ENCODE measurements at regions not wholly inside any gene's neighbourhood (a gene's known extent, or its start where the extent isn't known, plus 50 kb on each side); places are given as distances from the start of the nearest gene placed in this dataset.

DNA sequence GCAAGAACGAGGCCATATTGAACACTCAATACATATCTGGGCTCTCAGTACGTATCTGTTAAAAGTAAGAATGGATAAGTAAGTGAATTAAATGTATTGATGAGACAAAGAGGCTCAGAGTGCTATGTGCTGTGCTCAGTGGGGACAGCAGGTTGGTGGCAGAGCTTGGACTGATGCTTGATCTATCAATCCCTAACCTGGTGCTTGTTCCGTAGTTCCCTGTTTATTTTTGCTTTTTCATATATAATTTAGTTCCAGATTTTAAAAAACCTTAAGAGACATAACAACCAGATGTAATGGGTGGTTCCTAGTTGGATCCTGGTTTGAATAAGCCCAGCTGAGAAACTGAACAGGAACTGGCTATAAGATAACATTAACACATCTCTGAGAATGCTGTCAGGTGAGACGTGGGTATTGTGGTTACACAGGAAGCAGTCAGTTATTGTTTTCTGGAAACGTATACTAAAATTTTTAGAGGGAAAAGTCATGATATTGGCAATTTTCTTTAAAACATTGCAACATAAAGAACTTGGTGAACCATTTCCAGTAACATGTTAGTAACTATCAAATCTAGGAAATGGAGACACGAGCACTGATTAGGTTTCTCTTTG lies 120.5 kb downstream of the FOXB1 start:
- DNase-seq (ENCODE audit: low read depth, low spot score) (no peak), ATAC-seq (no peak)
- Histone ChIP-seq H4K20me1 (ENCODE audit: insufficient read depth) (no peaks in the 10 kb centered on the region), H3K27ac (ENCODE audit: low read depth, low read length) (no peak overlapping the region), H3K9me2 (ENCODE audit: insufficient read depth) (no peaks in the 10 kb centered on the region), H3K4me1 (ENCODE audit: control insufficient read depth in 1 of 2, insufficient read depth in 2 of 2, low read length in 2 of 2) (no peaks in the 10 kb centered on the region), H3K4me3 (replicated peaks in 1 of 2; ENCODE audit: low read depth in 1 of 2, low read length in 2 of 2) (no peak overlapping the region), H3K79me2 (ENCODE audit: insufficient read depth, low read length) (no peaks in the 10 kb centered on the region), H3K4me2 (ENCODE audit: low read length) (no peak overlapping the region), H3K9ac (ENCODE audit: low read length) (no peak overlapping the region), H3K9me3 (ENCODE audit: control insufficient read depth in 1 of 2, insufficient read depth in 1 of 2, low read depth in 1 of 2, low read length in 2 of 2) (no peaks in the 10 kb centered on the region), H3K36me3 (ENCODE audit: control insufficient read depth in 1 of 2, insufficient read depth in 2 of 2, low read length in 2 of 2) (no peaks in the 10 kb centered on the region), H3K27me3 (ENCODE audit: insufficient read depth, low read length) (peaks cover 44% of the 10 kb centered on the region), H2AFZ (ENCODE audit: low read depth, low read length, poor library complexity, severe bottlenecking) (no peak overlapping the region)
- ChIA-PET RAD21 (ENCODE audit: low non-redundant PET in 1 of 2, low total read pairs in 2 of 2, uncharacterized antibody in 2 of 2, unreplicated experiment in 2 of 2) (no interaction called here), CTCF (no interaction called here), POLR2A (no interaction called here)
- TF ChIP-seq YY1 (IDR thresholded peaks at IDR 0.05; ENCODE audit: extremely low read depth, insufficient replicate concordance, low read depth, low read length) (no peak), FOSL1 (IDR thresholded peaks at IDR 0.05; ENCODE audit: low read depth) (no peak), CEBPB (IDR thresholded peaks at IDR 0.05; ENCODE audit: low read depth) (no peak), ZNF274 (IDR thresholded peaks at IDR 0.05; ENCODE audit: low read depth, low read length) (no peak), SIN3A (IDR thresholded peaks at IDR 0.05; ENCODE audit: low read depth) (no peak), EZH2 (IDR thresholded peaks at IDR 0.05) (no peak), ELF1 (IDR thresholded peaks at IDR 0.05; ENCODE audit: borderline replicate concordance, low read depth) (no peak), RAD21 (IDR thresholded peaks at IDR 0.05; ENCODE audit: low read depth) (no peak)
- TF ChIP-seq, protein P1, sequence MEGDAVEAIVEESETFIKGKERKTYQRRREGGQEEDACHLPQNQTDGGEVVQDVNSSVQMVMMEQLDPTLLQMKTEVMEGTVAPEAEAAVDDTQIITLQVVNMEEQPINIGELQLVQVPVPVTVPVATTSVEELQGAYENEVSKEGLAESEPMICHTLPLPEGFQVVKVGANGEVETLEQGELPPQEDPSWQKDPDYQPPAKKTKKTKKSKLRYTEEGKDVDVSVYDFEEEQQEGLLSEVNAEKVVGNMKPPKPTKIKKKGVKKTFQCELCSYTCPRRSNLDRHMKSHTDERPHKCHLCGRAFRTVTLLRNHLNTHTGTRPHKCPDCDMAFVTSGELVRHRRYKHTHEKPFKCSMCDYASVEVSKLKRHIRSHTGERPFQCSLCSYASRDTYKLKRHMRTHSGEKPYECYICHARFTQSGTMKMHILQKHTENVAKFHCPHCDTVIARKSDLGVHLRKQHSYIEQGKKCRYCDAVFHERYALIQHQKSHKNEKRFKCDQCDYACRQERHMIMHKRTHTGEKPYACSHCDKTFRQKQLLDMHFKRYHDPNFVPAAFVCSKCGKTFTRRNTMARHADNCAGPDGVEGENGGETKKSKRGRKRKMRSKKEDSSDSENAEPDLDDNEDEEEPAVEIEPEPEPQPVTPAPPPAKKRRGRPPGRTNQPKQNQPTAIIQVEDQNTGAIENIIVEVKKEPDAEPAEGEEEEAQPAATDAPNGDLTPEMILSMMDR (IDR thresholded peaks at IDR 0.05 in 2 of 3, conservative IDR thresholded peaks at IDR 0.05 in 1 of 3; ENCODE audit: borderline replicate concordance in 1 of 3, insufficient read depth in 1 of 3, low read depth in 2 of 3, low read length in 2 of 3) = no peak
- TF ChIP-seq, protein P2, sequence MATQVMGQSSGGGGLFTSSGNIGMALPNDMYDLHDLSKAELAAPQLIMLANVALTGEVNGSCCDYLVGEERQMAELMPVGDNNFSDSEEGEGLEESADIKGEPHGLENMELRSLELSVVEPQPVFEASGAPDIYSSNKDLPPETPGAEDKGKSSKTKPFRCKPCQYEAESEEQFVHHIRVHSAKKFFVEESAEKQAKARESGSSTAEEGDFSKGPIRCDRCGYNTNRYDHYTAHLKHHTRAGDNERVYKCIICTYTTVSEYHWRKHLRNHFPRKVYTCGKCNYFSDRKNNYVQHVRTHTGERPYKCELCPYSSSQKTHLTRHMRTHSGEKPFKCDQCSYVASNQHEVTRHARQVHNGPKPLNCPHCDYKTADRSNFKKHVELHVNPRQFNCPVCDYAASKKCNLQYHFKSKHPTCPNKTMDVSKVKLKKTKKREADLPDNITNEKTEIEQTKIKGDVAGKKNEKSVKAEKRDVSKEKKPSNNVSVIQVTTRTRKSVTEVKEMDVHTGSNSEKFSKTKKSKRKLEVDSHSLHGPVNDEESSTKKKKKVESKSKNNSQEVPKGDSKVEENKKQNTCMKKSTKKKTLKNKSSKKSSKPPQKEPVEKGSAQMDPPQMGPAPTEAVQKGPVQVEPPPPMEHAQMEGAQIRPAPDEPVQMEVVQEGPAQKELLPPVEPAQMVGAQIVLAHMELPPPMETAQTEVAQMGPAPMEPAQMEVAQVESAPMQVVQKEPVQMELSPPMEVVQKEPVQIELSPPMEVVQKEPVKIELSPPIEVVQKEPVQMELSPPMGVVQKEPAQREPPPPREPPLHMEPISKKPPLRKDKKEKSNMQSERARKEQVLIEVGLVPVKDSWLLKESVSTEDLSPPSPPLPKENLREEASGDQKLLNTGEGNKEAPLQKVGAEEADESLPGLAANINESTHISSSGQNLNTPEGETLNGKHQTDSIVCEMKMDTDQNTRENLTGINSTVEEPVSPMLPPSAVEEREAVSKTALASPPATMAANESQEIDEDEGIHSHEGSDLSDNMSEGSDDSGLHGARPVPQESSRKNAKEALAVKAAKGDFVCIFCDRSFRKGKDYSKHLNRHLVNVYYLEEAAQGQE (IDR thresholded peaks at IDR 0.05; ENCODE audit: low read depth) = no peak
- TF ChIP-seq, protein P3, sequence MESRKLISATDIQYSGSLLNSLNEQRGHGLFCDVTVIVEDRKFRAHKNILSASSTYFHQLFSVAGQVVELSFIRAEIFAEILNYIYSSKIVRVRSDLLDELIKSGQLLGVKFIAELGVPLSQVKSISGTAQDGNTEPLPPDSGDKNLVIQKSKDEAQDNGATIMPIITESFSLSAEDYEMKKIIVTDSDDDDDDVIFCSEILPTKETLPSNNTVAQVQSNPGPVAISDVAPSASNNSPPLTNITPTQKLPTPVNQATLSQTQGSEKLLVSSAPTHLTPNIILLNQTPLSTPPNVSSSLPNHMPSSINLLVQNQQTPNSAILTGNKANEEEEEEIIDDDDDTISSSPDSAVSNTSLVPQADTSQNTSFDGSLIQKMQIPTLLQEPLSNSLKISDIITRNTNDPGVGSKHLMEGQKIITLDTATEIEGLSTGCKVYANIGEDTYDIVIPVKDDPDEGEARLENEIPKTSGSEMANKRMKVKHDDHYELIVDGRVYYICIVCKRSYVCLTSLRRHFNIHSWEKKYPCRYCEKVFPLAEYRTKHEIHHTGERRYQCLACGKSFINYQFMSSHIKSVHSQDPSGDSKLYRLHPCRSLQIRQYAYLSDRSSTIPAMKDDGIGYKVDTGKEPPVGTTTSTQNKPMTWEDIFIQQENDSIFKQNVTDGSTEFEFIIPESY (IDR thresholded peaks at IDR 0.05; ENCODE audit: extremely low read depth, insufficient replicate concordance, low read length) = no peak
- no TSS peak for BruUV-seq (replicated peaks)
- intact Hi-C loops (cut with micrococcal nuclease) = no loop called here

All from HCT116 (cell line).